ENCODE measurements at regions not wholly inside any gene's neighbourhood (a gene's known extent, or its start where the extent isn't known, plus 50 kb on each side); places are given as distances from the start of the nearest gene placed in this dataset.

GRCh38 chr1:187892683-187893039 lies 1063.9 kb downstream of the PLA2G4A start:
- H2AFZ ChIP-seq: no peak overlapping the region
- H3K27ac ChIP-seq (ENCODE audit: low read depth): no peak overlapping the region
- Mint-ChIP-seq H3K4me3 (no peak overlapping the region), H3K36me3 (ENCODE audit: low read depth) (0 out of 3 replicates have a peak, but pooled peaks cover 3% of the 10 kb centered on the region), H3K4me1 (peaks cover 19% of the 10 kb centered on the region), H3K27ac (no peak overlapping the region), H3K27me3 (ENCODE audit: insufficient read depth, low read depth, poor library complexity) (peaks cover 2% of the 10 kb centered on the region), H3K9me3 (peaks cover 3% of the 10 kb centered on the region; the same call in 1 of the 3 replicates)
- no peak overlapping the region for H3K4me3 ChIP-seq
- no peak for ATAC-seq
- DNase-seq (ENCODE audit: low spot score): no peak
- H3F3A ChIP-seq (replicated peaks; ENCODE audit: low read depth): no peaks in the 10 kb centered on the region
- TF ChIP-seq, protein P1, sequence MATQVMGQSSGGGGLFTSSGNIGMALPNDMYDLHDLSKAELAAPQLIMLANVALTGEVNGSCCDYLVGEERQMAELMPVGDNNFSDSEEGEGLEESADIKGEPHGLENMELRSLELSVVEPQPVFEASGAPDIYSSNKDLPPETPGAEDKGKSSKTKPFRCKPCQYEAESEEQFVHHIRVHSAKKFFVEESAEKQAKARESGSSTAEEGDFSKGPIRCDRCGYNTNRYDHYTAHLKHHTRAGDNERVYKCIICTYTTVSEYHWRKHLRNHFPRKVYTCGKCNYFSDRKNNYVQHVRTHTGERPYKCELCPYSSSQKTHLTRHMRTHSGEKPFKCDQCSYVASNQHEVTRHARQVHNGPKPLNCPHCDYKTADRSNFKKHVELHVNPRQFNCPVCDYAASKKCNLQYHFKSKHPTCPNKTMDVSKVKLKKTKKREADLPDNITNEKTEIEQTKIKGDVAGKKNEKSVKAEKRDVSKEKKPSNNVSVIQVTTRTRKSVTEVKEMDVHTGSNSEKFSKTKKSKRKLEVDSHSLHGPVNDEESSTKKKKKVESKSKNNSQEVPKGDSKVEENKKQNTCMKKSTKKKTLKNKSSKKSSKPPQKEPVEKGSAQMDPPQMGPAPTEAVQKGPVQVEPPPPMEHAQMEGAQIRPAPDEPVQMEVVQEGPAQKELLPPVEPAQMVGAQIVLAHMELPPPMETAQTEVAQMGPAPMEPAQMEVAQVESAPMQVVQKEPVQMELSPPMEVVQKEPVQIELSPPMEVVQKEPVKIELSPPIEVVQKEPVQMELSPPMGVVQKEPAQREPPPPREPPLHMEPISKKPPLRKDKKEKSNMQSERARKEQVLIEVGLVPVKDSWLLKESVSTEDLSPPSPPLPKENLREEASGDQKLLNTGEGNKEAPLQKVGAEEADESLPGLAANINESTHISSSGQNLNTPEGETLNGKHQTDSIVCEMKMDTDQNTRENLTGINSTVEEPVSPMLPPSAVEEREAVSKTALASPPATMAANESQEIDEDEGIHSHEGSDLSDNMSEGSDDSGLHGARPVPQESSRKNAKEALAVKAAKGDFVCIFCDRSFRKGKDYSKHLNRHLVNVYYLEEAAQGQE (IDR thresholded peaks at IDR 0.05; ENCODE audit: unreplicated experiment): no peak
- TF ChIP-seq JUNB (IDR thresholded peaks at IDR 0.05; ENCODE audit: unreplicated experiment) (no peak), ZNF114 (CRISPR knock-in tag; IDR thresholded peaks at IDR 0.05) (no peak), CREB1 (CRISPR knock-in tag; IDR thresholded peaks at IDR 0.05; ENCODE audit: low read depth) (no peak), EZH2 (IDR thresholded peaks at IDR 0.05; ENCODE audit: low read depth, unreplicated experiment) (no peak), POLR2AphosphoS5 (IDR thresholded peaks at IDR 0.05; ENCODE audit: low read depth) (no peak), EZH2phosphoT487 (IDR thresholded peaks at IDR 0.05; ENCODE audit: unreplicated experiment) (no peak)
- TF ChIP-seq, protein P2, sequence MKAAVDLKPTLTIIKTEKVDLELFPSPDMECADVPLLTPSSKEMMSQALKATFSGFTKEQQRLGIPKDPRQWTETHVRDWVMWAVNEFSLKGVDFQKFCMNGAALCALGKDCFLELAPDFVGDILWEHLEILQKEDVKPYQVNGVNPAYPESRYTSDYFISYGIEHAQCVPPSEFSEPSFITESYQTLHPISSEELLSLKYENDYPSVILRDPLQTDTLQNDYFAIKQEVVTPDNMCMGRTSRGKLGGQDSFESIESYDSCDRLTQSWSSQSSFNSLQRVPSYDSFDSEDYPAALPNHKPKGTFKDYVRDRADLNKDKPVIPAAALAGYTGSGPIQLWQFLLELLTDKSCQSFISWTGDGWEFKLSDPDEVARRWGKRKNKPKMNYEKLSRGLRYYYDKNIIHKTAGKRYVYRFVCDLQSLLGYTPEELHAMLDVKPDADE (IDR thresholded peaks at IDR 0.05): no peak
- TF ChIP-seq, protein P3, sequence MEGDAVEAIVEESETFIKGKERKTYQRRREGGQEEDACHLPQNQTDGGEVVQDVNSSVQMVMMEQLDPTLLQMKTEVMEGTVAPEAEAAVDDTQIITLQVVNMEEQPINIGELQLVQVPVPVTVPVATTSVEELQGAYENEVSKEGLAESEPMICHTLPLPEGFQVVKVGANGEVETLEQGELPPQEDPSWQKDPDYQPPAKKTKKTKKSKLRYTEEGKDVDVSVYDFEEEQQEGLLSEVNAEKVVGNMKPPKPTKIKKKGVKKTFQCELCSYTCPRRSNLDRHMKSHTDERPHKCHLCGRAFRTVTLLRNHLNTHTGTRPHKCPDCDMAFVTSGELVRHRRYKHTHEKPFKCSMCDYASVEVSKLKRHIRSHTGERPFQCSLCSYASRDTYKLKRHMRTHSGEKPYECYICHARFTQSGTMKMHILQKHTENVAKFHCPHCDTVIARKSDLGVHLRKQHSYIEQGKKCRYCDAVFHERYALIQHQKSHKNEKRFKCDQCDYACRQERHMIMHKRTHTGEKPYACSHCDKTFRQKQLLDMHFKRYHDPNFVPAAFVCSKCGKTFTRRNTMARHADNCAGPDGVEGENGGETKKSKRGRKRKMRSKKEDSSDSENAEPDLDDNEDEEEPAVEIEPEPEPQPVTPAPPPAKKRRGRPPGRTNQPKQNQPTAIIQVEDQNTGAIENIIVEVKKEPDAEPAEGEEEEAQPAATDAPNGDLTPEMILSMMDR (conservative IDR thresholded peaks at IDR 0.05; ENCODE audit: low read depth in 2 of 2): no peak
- no peaks in the 10 kb centered on the region for H3K36me3 ChIP-seq (ENCODE audit: insufficient read depth)
- H4K20me1 ChIP-seq (replicated peaks; ENCODE audit: insufficient read depth): no peaks in the 10 kb centered on the region
- no peaks in the 10 kb centered on the region for H3K4me1 ChIP-seq (ENCODE audit: insufficient read depth)
- H3K79me2 ChIP-seq (replicated peaks; ENCODE audit: insufficient read depth): no peaks in the 10 kb centered on the region
- 0 out of 2 replicates have a peak, but pooled peaks cover 6% of the 10 kb centered on the region for H3K9me2 ChIP-seq (ENCODE audit: insufficient read depth)
- H3K27me3 ChIP-seq (ENCODE audit: insufficient read depth): no peaks in the 10 kb centered on the region
- H3K4me2 ChIP-seq: no peak overlapping the region

DNA sequence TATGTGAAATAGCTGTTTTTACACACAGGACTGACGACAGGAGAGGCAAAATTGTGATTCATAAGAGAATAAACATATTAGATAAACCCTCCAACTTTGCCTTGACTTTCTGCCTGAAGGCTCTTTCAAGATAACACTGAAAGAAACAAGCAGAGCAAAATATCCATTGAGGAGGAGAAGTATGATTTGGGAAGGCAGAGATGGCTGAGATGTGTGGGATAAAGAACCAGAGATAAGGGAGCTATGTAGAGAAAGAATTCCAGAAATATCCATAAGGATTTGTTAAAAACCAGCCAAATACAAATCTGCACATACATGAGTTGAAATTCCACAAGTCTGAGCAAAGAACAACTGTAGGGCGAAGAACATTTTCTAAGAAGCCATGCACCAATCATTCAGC lies 1064.7 kb downstream of the PLA2G4A start:
- Mint-ChIP-seq H3K9me3 (peaks cover 3% of the 10 kb centered on the region; the same call in 1 of the 3 replicates), H3K27me3 (ENCODE audit: insufficient read depth, low read depth, poor library complexity) (peaks cover 2% of the 10 kb centered on the region), H3K4me3 (no peak overlapping the region), H3K36me3 (ENCODE audit: low read depth) (0 out of 3 replicates have a peak, but pooled peaks cover 3% of the 10 kb centered on the region), H3K4me1 (peaks cover 19% of the 10 kb centered on the region), H3K27ac (no peak overlapping the region)
- Histone ChIP-seq H3F3A (replicated peaks; ENCODE audit: low read depth) (no peaks in the 10 kb centered on the region), H3K4me1 (ENCODE audit: insufficient read depth) (no peaks in the 10 kb centered on the region), H2AFZ (no peak overlapping the region), H3K27ac (ENCODE audit: low read depth) (no peak overlapping the region), H3K79me2 (replicated peaks; ENCODE audit: insufficient read depth) (no peaks in the 10 kb centered on the region), H3K4me2 (no peak overlapping the region), H3K4me3 (no peak overlapping the region), H3K27me3 (ENCODE audit: insufficient read depth) (no peaks in the 10 kb centered on the region), H3K9me2 (ENCODE audit: insufficient read depth) (0 out of 2 replicates have a peak, but pooled peaks cover 6% of the 10 kb centered on the region), H3K36me3 (ENCODE audit: insufficient read depth) (no peaks in the 10 kb centered on the region), H4K20me1 (replicated peaks; ENCODE audit: insufficient read depth) (no peaks in the 10 kb centered on the region)
- DNase-seq (ENCODE audit: low spot score): no peak
- ATAC-seq: no peak
- no peak for TF ChIP-seq NANOG (IDR thresholded peaks at IDR 0.05; ENCODE audit: borderline replicate concordance)
- TF ChIP-seq JUNB (IDR thresholded peaks at IDR 0.05; ENCODE audit: unreplicated experiment): no peak
- TF ChIP-seq ZNF331 (CRISPR knock-in tag; IDR thresholded peaks at IDR 0.05; ENCODE audit: low read depth): no peak

Measured in GM23338 (cell line).